ENCODE measurements at regions not wholly inside any gene's neighbourhood (a gene's known extent, or its start where the extent isn't known, plus 50 kb on each side); places are given as distances from the start of the nearest gene placed in this dataset.
"Not testable (repeated sequence)": the region's sequence is repeated elsewhere in the genome, so short reads cannot be mapped to it uniquely, and the experiment has no call there.

DNA sequence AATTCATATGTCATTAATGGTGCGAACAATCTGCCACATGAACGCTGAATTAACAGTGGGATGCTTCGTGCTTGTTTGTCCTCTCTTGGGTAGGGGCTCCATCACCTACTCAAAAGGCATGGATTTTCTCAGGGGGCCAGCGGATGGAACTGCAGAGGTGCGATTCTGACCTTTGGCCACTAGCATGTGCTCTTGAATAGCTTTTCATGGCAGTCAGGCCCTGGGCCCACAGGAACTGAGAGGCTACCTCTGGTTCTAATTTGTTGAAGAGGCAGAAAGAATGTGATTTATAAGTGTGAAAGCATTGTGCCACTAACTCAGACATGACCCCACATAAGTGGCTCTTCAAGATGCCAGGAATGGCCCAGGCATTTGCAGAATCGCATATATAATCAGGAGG lies 283.2 kb downstream of the INSIG2 start:
- Mint-ChIP-seq H3K27me3 (ENCODE audit: unreplicated experiment) (no peaks in the 10 kb centered on the region), H3K9me3 (ENCODE audit: low read depth, unreplicated experiment) (no peaks in the 10 kb centered on the region), H3K36me3 (ENCODE audit: insufficient read depth, unreplicated experiment) (no peaks in the 10 kb centered on the region), H3K4me3 (ENCODE audit: low read depth, unreplicated experiment) (no peak overlapping the region), H3K27ac (ENCODE audit: unreplicated experiment) (no peak overlapping the region), H3K4me1 (ENCODE audit: low read depth, unreplicated experiment) (peaks cover 53% of the 10 kb centered on the region)
- TF ChIP-seq, protein P1, sequence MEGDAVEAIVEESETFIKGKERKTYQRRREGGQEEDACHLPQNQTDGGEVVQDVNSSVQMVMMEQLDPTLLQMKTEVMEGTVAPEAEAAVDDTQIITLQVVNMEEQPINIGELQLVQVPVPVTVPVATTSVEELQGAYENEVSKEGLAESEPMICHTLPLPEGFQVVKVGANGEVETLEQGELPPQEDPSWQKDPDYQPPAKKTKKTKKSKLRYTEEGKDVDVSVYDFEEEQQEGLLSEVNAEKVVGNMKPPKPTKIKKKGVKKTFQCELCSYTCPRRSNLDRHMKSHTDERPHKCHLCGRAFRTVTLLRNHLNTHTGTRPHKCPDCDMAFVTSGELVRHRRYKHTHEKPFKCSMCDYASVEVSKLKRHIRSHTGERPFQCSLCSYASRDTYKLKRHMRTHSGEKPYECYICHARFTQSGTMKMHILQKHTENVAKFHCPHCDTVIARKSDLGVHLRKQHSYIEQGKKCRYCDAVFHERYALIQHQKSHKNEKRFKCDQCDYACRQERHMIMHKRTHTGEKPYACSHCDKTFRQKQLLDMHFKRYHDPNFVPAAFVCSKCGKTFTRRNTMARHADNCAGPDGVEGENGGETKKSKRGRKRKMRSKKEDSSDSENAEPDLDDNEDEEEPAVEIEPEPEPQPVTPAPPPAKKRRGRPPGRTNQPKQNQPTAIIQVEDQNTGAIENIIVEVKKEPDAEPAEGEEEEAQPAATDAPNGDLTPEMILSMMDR (IDR thresholded peaks at IDR 0.05; ENCODE audit: unreplicated experiment), result peak; percentile 64
- no TSS peak for BruUV-seq (replicated peaks)
- intact Hi-C loops (cut with micrococcal nuclease; ENCODE audit: unreplicated experiment), result loop anchor here (1.0 to 10.0 kb wide), 5 partner anchors 59 to 484 kb away; no protein-coding TSS in a partner anchor
- DNase-seq, result peak; percentile 57
- CTCF ChIA-PET, result interaction anchor here (1.0 to 2.0 kb wide), 3 partner anchors 60 to 484 kb away, joined by 3 to 16 read pairs (median 8); no protein-coding TSS in a partner anchor

DNA sequence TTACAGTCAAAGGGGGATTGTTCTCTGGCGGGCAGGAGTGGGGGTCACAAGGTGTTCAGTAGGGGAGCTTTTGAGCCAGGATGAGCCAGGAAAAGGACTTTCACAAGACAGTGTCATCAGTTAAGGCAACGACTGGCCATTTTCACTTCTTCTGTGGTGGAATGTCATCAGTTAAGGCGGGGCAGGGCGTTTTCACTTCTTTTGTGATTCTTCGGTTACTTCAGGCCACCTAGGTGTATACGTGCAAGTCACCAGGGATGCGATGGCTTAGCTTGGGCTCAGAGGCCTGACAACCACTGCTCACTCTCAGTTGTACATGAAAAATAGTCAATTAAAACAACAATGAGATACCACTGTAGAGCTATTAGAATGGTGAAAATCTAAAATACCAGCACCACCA lies 281.2 kb downstream of the INSIG2 start:
- DNase-seq; H3K4me3 Mint-ChIP-seq (ENCODE audit: low read depth, unreplicated experiment); H3K36me3 Mint-ChIP-seq (ENCODE audit: insufficient read depth, unreplicated experiment); intact Hi-C loops (cut with micrococcal nuclease; ENCODE audit: unreplicated experiment); H3K9me3 Mint-ChIP-seq (ENCODE audit: low read depth, unreplicated experiment); H3K27ac Mint-ChIP-seq (ENCODE audit: unreplicated experiment); BruUV-seq (replicated peaks); H3K27me3 Mint-ChIP-seq (ENCODE audit: unreplicated experiment): not testable (repeated sequence)
- H3K4me1 Mint-ChIP-seq (ENCODE audit: low read depth, unreplicated experiment), result peaks cover 56% of the 10 kb centered on the region
- CTCF ChIA-PET, result interaction anchor here (2.2 kb wide), 1 partner anchor 486 kb away, joined by 14 read pairs; no protein-coding TSS in a partner anchor

DNA sequence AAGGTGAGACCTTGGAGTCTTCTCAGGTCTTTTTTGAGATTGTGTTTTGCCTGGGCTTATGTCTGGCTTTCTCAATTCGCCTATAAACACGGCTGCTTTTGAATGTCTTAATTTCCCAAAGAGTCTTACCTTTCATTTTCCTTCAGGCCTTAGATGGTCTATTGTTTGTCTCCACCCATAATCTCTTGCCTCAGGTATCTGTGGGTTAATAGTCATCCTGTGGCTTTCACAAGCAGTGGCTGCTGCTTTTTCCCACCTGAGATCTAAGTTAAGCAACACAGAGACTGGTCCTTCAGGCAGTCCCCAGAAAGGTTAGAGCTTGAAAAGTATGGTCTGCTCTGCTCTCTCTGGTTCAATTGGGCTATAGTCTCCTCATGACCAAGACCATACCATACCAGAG lies 275.3 kb downstream of the INSIG2 start:
- Mint-ChIP-seq H3K4me3 (ENCODE audit: low read depth, unreplicated experiment) (no peak overlapping the region), H3K9me3 (ENCODE audit: low read depth, unreplicated experiment) (no peaks in the 10 kb centered on the region), H3K36me3 (ENCODE audit: insufficient read depth, unreplicated experiment) (no peaks in the 10 kb centered on the region), H3K27me3 (ENCODE audit: unreplicated experiment) (no peaks in the 10 kb centered on the region), H3K27ac (ENCODE audit: unreplicated experiment) (no peak overlapping the region), H3K4me1 (ENCODE audit: low read depth, unreplicated experiment) (peaks cover 29% of the 10 kb centered on the region)
- CTCF ChIA-PET, result no interaction called here
- BruUV-seq (replicated peaks), result no TSS peak
- TF ChIP-seq, protein P1 (IDR thresholded peaks at IDR 0.05; ENCODE audit: unreplicated experiment), result no peak
- DNase-seq, result no peak
- intact Hi-C loops (cut with micrococcal nuclease; ENCODE audit: unreplicated experiment), result no loop called here

DNA sequence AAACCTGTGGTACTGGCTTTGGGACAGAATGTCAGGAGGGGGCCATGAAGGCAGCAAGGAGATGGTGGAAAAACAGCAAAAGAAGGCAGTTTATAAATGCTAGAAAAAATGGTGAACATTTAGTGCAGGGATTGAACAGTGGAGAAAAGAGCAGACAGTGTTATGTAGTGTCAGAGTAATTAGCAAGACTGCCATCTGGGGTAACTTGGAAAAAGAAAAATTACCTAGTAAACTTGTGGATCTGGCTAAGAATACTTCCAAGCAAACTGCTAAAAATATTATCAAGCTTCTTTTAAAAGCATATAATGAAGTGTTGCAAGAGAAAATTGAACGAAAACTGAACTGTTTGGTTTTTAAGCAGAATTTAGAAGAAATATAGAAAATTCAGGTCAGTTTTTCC lies 267.8 kb downstream of the INSIG2 start:
- intact Hi-C loops (cut with micrococcal nuclease; ENCODE audit: unreplicated experiment), result no loop called here
- Mint-ChIP-seq H3K4me3 (ENCODE audit: low read depth, unreplicated experiment) (no peak overlapping the region), H3K27ac (ENCODE audit: unreplicated experiment) (no peak overlapping the region), H3K36me3 (ENCODE audit: insufficient read depth, unreplicated experiment) (no peaks in the 10 kb centered on the region), H3K9me3 (ENCODE audit: low read depth, unreplicated experiment) (no peaks in the 10 kb centered on the region), H3K27me3 (ENCODE audit: unreplicated experiment) (no peaks in the 10 kb centered on the region), H3K4me1 (ENCODE audit: low read depth, unreplicated experiment) (no peaks in the 10 kb centered on the region)
- TF ChIP-seq, protein P1 (IDR thresholded peaks at IDR 0.05; ENCODE audit: unreplicated experiment), result no peak
- CTCF ChIA-PET, result no interaction called here
- BruUV-seq (replicated peaks), result no TSS peak
- DNase-seq, result no peak

DNA sequence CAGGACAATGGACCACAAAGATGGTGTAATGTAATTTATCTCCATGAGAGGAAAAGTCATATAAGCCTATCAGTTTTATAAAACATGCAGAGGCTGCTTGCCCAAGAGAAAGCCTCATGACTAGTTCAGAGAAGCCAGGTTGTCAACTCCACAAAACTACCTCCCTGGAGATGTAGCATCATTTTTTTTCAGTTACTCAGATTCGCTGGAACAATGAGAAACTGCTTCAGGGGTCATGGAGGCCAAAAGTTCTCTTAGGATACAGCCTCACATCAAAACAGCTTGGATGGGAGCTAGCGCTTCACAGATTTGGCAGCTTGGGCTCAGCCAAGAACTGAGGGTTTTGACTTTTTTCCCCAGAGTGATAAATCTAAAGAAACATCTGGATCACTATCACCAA lies 263.5 kb downstream of the INSIG2 start:
- no peak for DNase-seq
- intact Hi-C loops (cut with micrococcal nuclease; ENCODE audit: unreplicated experiment), result no loop called here

More for the DNA sequence above, 263.5 kb downstream of the INSIG2 start:
- no peaks in the 10 kb centered on the region for H3K4me1 Mint-ChIP-seq (ENCODE audit: low read depth, unreplicated experiment)
- H3K4me3 Mint-ChIP-seq (ENCODE audit: low read depth, unreplicated experiment), result no peak overlapping the region
- H3K27me3 Mint-ChIP-seq (ENCODE audit: unreplicated experiment), result no peaks in the 10 kb centered on the region
- H3K36me3 Mint-ChIP-seq (ENCODE audit: insufficient read depth, unreplicated experiment), result no peaks in the 10 kb centered on the region
- TF ChIP-seq, protein P1 (IDR thresholded peaks at IDR 0.05; ENCODE audit: unreplicated experiment), result no peak
- CTCF ChIA-PET, result no interaction called here
- H3K27ac Mint-ChIP-seq (ENCODE audit: unreplicated experiment), result no peak overlapping the region
- no peaks in the 10 kb centered on the region for H3K9me3 Mint-ChIP-seq (ENCODE audit: low read depth, unreplicated experiment)
- no TSS peak for BruUV-seq (replicated peaks)
